H1 (cell line): ENCODE measurements at regions not wholly inside any gene's neighbourhood (a gene's known extent, or its start where the extent isn't known, plus 50 kb on each side); places are given as distances from the start of the nearest gene placed in this dataset.

Experiments used
- ATF2 ChIP-seq: IDR thresholded peaks from 2 replicates; pipeline ENCODE4 v1.6.1; 2012; ENCODE audit warnings: low read length, inconsistent platforms
- GTF2F1 ChIP-seq: IDR thresholded peaks from 2 replicates; pipeline ENCODE4 v1.6.1; 2012; ENCODE audit warnings: low read depth, low read length, improper control_type of control experiment, borderline replicate concordance
- RNF2 ChIP-seq: fragments of 200-900, 300-1000 bp; sonication (generic); IDR thresholded peaks from 2 replicates; pipeline ENCODE4 v1.7.1; 2016; ENCODE audit warnings: borderline replicate concordance, low read depth, mild to moderate bottlenecking, antibody characterized with exemption, low read length; ENCODE audit not compliant: poor library complexity, severe bottlenecking; ENCODE audit errors: missing control alignments

GRCh38 chr2:22741216-22741615 is 643.8 kb upstream of the KLHL29 start (continued):
- no peak for TF ChIP-seq ATF2
- no peak for TF ChIP-seq RNF2
- no peak for TF ChIP-seq GTF2F1
- TF ChIP-seq, all 59 proteins: peak for 0
